Cardiac muscle cell (in vitro differentiated cells and primary cell): ENCODE measurements at regions not wholly inside any gene's neighbourhood (a gene's known extent, or its start where the extent isn't known, plus 50 kb on each side); places are given as distances from the start of the nearest gene placed in this dataset.
A peak's percentile ranks its signal among the peaks of the same experiment; 100 is the strongest.

Source experiments
- DNase-seq, 2 donors: peaks; one replicate each; pipeline versions ENCODE4 v3.0.0 to v3.0.0-alpha.2; 2010 to 2017; ENCODE audit warnings: low read depth in 1 of 2, low spot score in 1 of 2
- H3K27ac ChIP-seq: fragments of 200-600 bp; sonication (generic); 2 replicates; pipeline ENCODE4 v1.5.1; 2016
- H3K27me3 ChIP-seq: fragments of 200-600 bp; sonication (generic); 2 replicates; pipeline ENCODE4 v1.6.0; 2016; ENCODE audit warnings: control low read depth
- H3K36me3 ChIP-seq: fragments of 200-600 bp; sonication (generic); 2 replicates; pipeline ENCODE4 v1.5.1; 2016; ENCODE audit warnings: control low read depth
- H3K4me1 ChIP-seq: fragments of 200-600 bp; sonication (generic); 2 replicates; pipeline ENCODE4 v1.8.1; 2017; ENCODE audit warnings: low read depth, mild to moderate bottlenecking, mixed run types
- H3K4me3 ChIP-seq: fragments of 200-600 bp; sonication (generic); 2 replicates; pipeline ENCODE4 v1.5.1; 2016; ENCODE audit warnings: mild to moderate bottlenecking
- H3K9me3 ChIP-seq: fragments of 200-600 bp; sonication (generic); 2 replicates; pipeline ENCODE4 v1.5.1; 2017; ENCODE audit warnings: low read depth, mild to moderate bottlenecking, control low read depth
- CTCF ChIP-seq: IDR thresholded peaks from 2 replicates; pipeline ENCODE4 v1.5.1; 2012; ENCODE audit warnings: low read depth, mild to moderate bottlenecking, low read length

GRCh38 chr16:86448306-86448890 lies 61.9 kb upstream of the FOXF1 start:
- H3K9me3 ChIP-seq, result no peaks in the 10 kb centered on the region
- DNase-seq, result no peak
- no peaks in the 10 kb centered on the region for H3K36me3 ChIP-seq
- H3K4me3 ChIP-seq, result no peak overlapping the region
- no peaks in the 10 kb centered on the region for H3K4me1 ChIP-seq
- no peak overlapping the region for H3K27ac ChIP-seq
- H3K27me3 ChIP-seq, result peaks cover 9% of the 10 kb centered on the region
- no peak for TF ChIP-seq CTCF

GRCh38 chr16:86449446-86450095 lies 60.8 kb upstream of the FOXF1 start:
- Histone ChIP-seq H3K27me3 (peaks cover 9% of the 10 kb centered on the region), H3K4me1 (no peaks in the 10 kb centered on the region), H3K9me3 (no peaks in the 10 kb centered on the region), H3K4me3 (no peak overlapping the region), H3K36me3 (no peaks in the 10 kb centered on the region), H3K27ac (no peak overlapping the region)
- no peak for TF ChIP-seq CTCF
- DNase-seq, result no peak

GRCh38 chr16:86450691-86451090 lies 59.6 kb upstream of the FOXF1 start:
- DNase-seq, result no peak
- Histone ChIP-seq H3K27me3 (peaks cover 12% of the 10 kb centered on the region), H3K4me1 (no peaks in the 10 kb centered on the region), H3K4me3 (no peak overlapping the region), H3K27ac (no peak overlapping the region), H3K9me3 (no peaks in the 10 kb centered on the region), H3K36me3 (no peaks in the 10 kb centered on the region)
- no peak for TF ChIP-seq CTCF

GRCh38 chr16:86452451-86452850 lies 57.9 kb upstream of the FOXF1 start:
- no peak for DNase-seq
- Histone ChIP-seq H3K9me3 (no peaks in the 10 kb centered on the region), H3K27ac (no peak overlapping the region), H3K4me3 (no peak overlapping the region), H3K27me3 (peaks cover 20% of the 10 kb centered on the region), H3K36me3 (no peaks in the 10 kb centered on the region), H3K4me1 (no peaks in the 10 kb centered on the region)
- no peak for TF ChIP-seq CTCF

GRCh38 chr16:86455116-86455515 lies 55.2 kb upstream of the FOXF1 start:
- no peak for TF ChIP-seq CTCF
- Histone ChIP-seq H3K36me3 (no peaks in the 10 kb centered on the region), H3K4me1 (no peaks in the 10 kb centered on the region), H3K27me3 (peaks cover 38% of the 10 kb centered on the region), H3K27ac (no peak overlapping the region), H3K4me3 (no peak overlapping the region), H3K9me3 (no peaks in the 10 kb centered on the region)
- DNase-seq, result peak in 1 of 2 donors; percentile 44
